Vagina (tissue), 2 donors: ENCODE measurements at regions not wholly inside any gene's neighbourhood (a gene's known extent, or its start where the extent isn't known, plus 50 kb on each side); places are given as distances from the start of the nearest gene placed in this dataset.

Source experiments
- CTCF ChIP-seq, 3 experiments: fragments of 450-650 bp in 2 of 3; fragments of 200-600 bp in 1 of 3; sonication (generic) in 1 of 3; IDR thresholded peaks; one replicate each; pipeline ENCODE4 v1.5.1; 2017 to 2019; ENCODE audit warnings: antibody characterized with exemption in 3 of 3, mild to moderate bottlenecking in 2 of 3, moderate library complexity in 2 of 3
- POLR2A ChIP-seq, 2 donors: fragments of 450-650 bp; IDR thresholded peaks; one replicate each; pipeline ENCODE4 v1.6.1; 2017; ENCODE audit warnings: antibody characterized with exemption in 2 of 2, mild to moderate bottlenecking in 2 of 2, moderate library complexity in 2 of 2
- POLR2AphosphoS5 ChIP-seq, 2 donors: sonication (generic); formaldehyde crosslinking; IDR thresholded peaks; one replicate each; pipeline ENCODE4 v1.9.0; 2017; ENCODE audit warnings: antibody characterized with exemption in 2 of 2, mild to moderate bottlenecking in 2 of 2, low read depth in 1 of 2; ENCODE audit not compliant: insufficient read depth in 1 of 2

- TF ChIP-seq POLR2AphosphoS5 (IDR thresholded peaks at IDR 0.05; ENCODE audit: insufficient read depth in 1 of 2, low read depth in 1 of 2) (no peak), CTCF (IDR thresholded peaks at IDR 0.05) (no peak), POLR2A (IDR thresholded peaks at IDR 0.05) (no peak)
Measured at GRCh38 chr20:43863330-43863729, 51.3 kb upstream of the TOX2 start.
